PC-3 (cell line): ENCODE measurements at regions not wholly inside any gene's neighbourhood (a gene's known extent, or its start where the extent isn't known, plus 50 kb on each side); places are given as distances from the start of the nearest gene placed in this dataset.

ENCODE experiments used
- EZH2phosphoT487 ChIP-seq: fragments of 300-600 bp; sonication (generic); IDR thresholded peaks from 2 replicates; pipeline ENCODE4 v1.6.1; 2018; ENCODE audit warnings: mild to moderate bottlenecking, antibody characterized with exemption, low read length, borderline replicate concordance
- TF ChIP-seq, protein P1 (sequence below): fragments of 300-600 bp; sonication (generic); conservative IDR thresholded peaks from 2 replicates; pipeline ENCODE4 v1.5.1; 2017; ENCODE audit warnings: antibody characterized with exemption, low read depth, mild to moderate bottlenecking, low read length

DNA sequence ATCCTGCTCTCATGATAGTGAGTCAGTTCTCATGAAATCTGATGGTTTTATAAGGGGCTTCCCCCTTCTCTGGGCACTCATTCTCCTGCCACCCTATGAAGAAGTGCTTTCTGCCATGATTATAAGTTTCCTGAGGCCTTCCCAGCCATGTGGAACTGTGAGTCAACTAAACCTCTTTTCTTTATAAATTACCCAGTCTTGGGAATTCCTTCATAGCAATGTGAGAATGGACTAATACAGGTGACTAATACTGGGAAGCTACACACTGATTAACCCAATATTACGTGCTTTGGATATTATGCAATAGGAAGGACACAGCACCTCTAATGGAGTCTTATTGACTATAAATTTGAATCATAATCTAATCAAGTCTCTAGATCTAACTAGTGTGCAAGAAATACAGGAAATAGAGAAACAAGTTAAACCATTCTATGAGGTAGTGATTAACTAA, 107.2 kb upstream of the ETAA1 start:
- TF ChIP-seq, protein P1, sequence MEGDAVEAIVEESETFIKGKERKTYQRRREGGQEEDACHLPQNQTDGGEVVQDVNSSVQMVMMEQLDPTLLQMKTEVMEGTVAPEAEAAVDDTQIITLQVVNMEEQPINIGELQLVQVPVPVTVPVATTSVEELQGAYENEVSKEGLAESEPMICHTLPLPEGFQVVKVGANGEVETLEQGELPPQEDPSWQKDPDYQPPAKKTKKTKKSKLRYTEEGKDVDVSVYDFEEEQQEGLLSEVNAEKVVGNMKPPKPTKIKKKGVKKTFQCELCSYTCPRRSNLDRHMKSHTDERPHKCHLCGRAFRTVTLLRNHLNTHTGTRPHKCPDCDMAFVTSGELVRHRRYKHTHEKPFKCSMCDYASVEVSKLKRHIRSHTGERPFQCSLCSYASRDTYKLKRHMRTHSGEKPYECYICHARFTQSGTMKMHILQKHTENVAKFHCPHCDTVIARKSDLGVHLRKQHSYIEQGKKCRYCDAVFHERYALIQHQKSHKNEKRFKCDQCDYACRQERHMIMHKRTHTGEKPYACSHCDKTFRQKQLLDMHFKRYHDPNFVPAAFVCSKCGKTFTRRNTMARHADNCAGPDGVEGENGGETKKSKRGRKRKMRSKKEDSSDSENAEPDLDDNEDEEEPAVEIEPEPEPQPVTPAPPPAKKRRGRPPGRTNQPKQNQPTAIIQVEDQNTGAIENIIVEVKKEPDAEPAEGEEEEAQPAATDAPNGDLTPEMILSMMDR, result no peak
- no peak for TF ChIP-seq EZH2phosphoT487
